H1 (cell line): ENCODE measurements at regions not wholly inside any gene's neighbourhood (a gene's known extent, or its start where the extent isn't known, plus 50 kb on each side); places are given as distances from the start of the nearest gene placed in this dataset.

ENCODE experiments used
- BCL11A ChIP-seq, 2 experiments: IDR thresholded peaks; one replicate each; pipeline ENCODE4 v1.6.1; 2011; ENCODE audit warnings: low read depth in 2 of 2, low read length in 2 of 2, mild to moderate bottlenecking in 2 of 2
- EZH2 ChIP-seq: fragments of 200-600 bp; sonication (generic); IDR thresholded peaks from 2 replicates; pipeline ENCODE4 v1.7.1; 2012; ENCODE audit warnings: low read depth, mild to moderate bottlenecking, moderate library complexity, low read length, inconsistent platforms; ENCODE audit not compliant: severe bottlenecking
- SAP30 ChIP-seq: fragments of 300-600 bp; sonication (generic); IDR thresholded peaks from 2 replicates; pipeline ENCODE4 v1.7.1; 2012; ENCODE audit warnings: low read length, moderate library complexity, mild to moderate bottlenecking, inconsistent platforms; ENCODE audit not compliant: insufficient read depth, insufficient replicate concordance
- USF2 ChIP-seq: IDR thresholded peaks from 2 replicates; pipeline ENCODE4 v1.6.1; 2011; ENCODE audit warnings: low read length, improper control_type of control experiment

- no peak for TF ChIP-seq SAP30
- TF ChIP-seq EZH2: no peak
- no peak for TF ChIP-seq USF2
- TF ChIP-seq BCL11A (IDR thresholded peaks at IDR 0.05; ENCODE audit: low read depth in 2 of 2, low read length in 2 of 2): no peak
Measured at GRCh38 chr7:153070141-153070540, 310.6 kb downstream of the ACTR3B start (continued).
